Stimulated activated CD4-positive, alpha-beta T cell treated with anti-CD3 and anti-CD28 coated beads, Interleukin-12 subunit alpha, Interleukin-12 subunit beta, amount 100 ng/mL, for 4 hours (primary cell): ENCODE measurements at regions not wholly inside any gene's neighbourhood (a gene's known extent, or its start where the extent isn't known, plus 50 kb on each side); places are given as distances from the start of the nearest gene placed in this dataset.
"Not testable (repeated sequence)": the region's sequence is repeated elsewhere in the genome, so short reads cannot be mapped to it uniquely, and the experiment has no call there.

Experiments
- DNase-seq: peaks from one replicate; pipeline ENCODE4 v3.0.0-alpha.2; 2020

GRCh38 chr1:60847855-60848582, 234.3 kb upstream of the NFIA start:
- no peak for DNase-seq

GRCh38 chr1:60847391-60847790, 235.0 kb upstream of the NFIA start:
- no peak for DNase-seq

- DNase-seq = not testable (repeated sequence)
These were observed 236.7 kb upstream of the NFIA start for GRCh38 chr1:60845659-60846058.

GRCh38 chr1:60842304-60842703, 240.1 kb upstream of the NFIA start:
- no peak for DNase-seq

GRCh38 chr1:60841116-60842046, 241.0 kb upstream of the NFIA start:
- DNase-seq = no peak

- not testable (repeated sequence) for DNase-seq
These were observed 241.9 kb upstream of the NFIA start for GRCh38 chr1:60840476-60840875.

GRCh38 chr1:60835649-60836048, 246.7 kb upstream of the NFIA start:
- DNase-seq = no peak

- DNase-seq = no peak
These were observed 249.2 kb upstream of the NFIA start for GRCh38 chr1:60833173-60833572.

- DNase-seq = no peak
These were observed 250.0 kb upstream of the NFIA start for GRCh38 chr1:60832367-60832766.

- DNase-seq = no peak
These were observed 250.6 kb upstream of the NFIA start for GRCh38 chr1:60831780-60832179.

- DNase-seq = no peak
These were observed 253.4 kb upstream of the NFIA start for GRCh38 chr1:60828944-60829343.

- no peak for DNase-seq
These were observed 255.9 kb upstream of the NFIA start for GRCh38 chr1:60826320-60827094.

GRCh38 chr1:60825593-60825992, 256.8 kb upstream of the NFIA start:
- no peak for DNase-seq

GRCh38 chr1:60823151-60823550, 259.2 kb upstream of the NFIA start:
- no peak for DNase-seq

- DNase-seq = no peak
These were observed 260.1 kb upstream of the NFIA start for GRCh38 chr1:60822252-60822651.

GRCh38 chr1:60821156-60821555, 261.2 kb upstream of the NFIA start:
- DNase-seq = no peak

- DNase-seq = no peak
These were observed 263.2 kb upstream of the NFIA start for GRCh38 chr1:60818969-60819701.

- DNase-seq = no peak
These were observed 269.3 kb upstream of the NFIA start for GRCh38 chr1:60813071-60813470.

GRCh38 chr1:60809204-60809980, 273.0 kb upstream of the NFIA start:
- DNase-seq = no peak

GRCh38 chr1:60808676-60809075, 273.7 kb upstream of the NFIA start:
- DNase-seq = no peak

- DNase-seq = no peak
These were observed 279.5 kb upstream of the NFIA start for GRCh38 chr1:60802884-60803283.

GRCh38 chr1:60797351-60797750, 285.0 kb upstream of the NFIA start:
- no peak for DNase-seq
